Ishikawa (cell line): ENCODE measurements at regions not wholly inside any gene's neighbourhood (a gene's known extent, or its start where the extent isn't known, plus 50 kb on each side); places are given as distances from the start of the nearest gene placed in this dataset.

Source experiments
- CREB1 ChIP-seq: IDR thresholded peaks from 2 replicates; pipeline ENCODE4 v1.6.1; 2012; ENCODE audit warnings: low read depth
- RAD21 ChIP-seq: IDR thresholded peaks from 2 replicates; pipeline ENCODE4 v1.6.1; 2012; ENCODE audit warnings: low read depth
- REST ChIP-seq: IDR thresholded peaks from 2 replicates; pipeline ENCODE4 v1.6.1; 2012; ENCODE audit warnings: low read depth, mild to moderate bottlenecking
- TEAD4 ChIP-seq: IDR thresholded peaks from 2 replicates; pipeline ENCODE4 v1.6.1; 2012
- YY1 ChIP-seq: IDR thresholded peaks from 2 replicates; pipeline ENCODE4 v1.6.1; 2012; ENCODE audit warnings: low read depth

GRCh38 chr6:27161115-27161514, 86.4 kb upstream of the PRSS16 start:
- no peak for TF ChIP-seq TEAD4
- no peak for TF ChIP-seq CREB1
- TF ChIP-seq YY1 = no peak
- no peak for TF ChIP-seq RAD21
- TF ChIP-seq REST = no peak
